C1 segment of cervical spinal cord (tissue), 14 donors: ENCODE measurements at regions not wholly inside any gene's neighbourhood (a gene's known extent, or its start where the extent isn't known, plus 50 kb on each side); places are given as distances from the start of the nearest gene placed in this dataset.
"Not testable (repeated sequence)": the region's sequence is repeated elsewhere in the genome, so short reads cannot be mapped to it uniquely, and the experiment has no call there.

Source experiments
- DNase-seq, 14 donors: peaks; one replicate each; lab custom pipeline; 2025; lab: John Stamatoyannopoulos, UW

GRCh38 chr3:98702166-98702565, 61.0 kb upstream of the ST3GAL6 start:
- DNase-seq = no peak

- no peak for DNase-seq
Measured at GRCh38 chr3:98705212-98705611, 57.9 kb upstream of the ST3GAL6 start.

- DNase-seq = no peak
Measured at GRCh38 chr3:98705694-98706093, 57.4 kb upstream of the ST3GAL6 start.

- DNase-seq = not testable (repeated sequence)
Measured at GRCh38 chr3:98708681-98709080, 54.5 kb upstream of the ST3GAL6 start.

- no peak for DNase-seq
Measured at GRCh38 chr3:98709441-98709840, 53.7 kb upstream of the ST3GAL6 start.

- no peak for DNase-seq
Measured at GRCh38 chr3:98710067-98710659, 53.0 kb upstream of the ST3GAL6 start.

- no peak for DNase-seq
Measured at GRCh38 chr3:98711426-98711825, 51.7 kb upstream of the ST3GAL6 start.

GRCh38 chr3:98712726-98713125, 50.4 kb upstream of the ST3GAL6 start:
- no peak for DNase-seq

- not testable (repeated sequence) for DNase-seq
Measured at GRCh38 chr3:98713332-98713731, 49.8 kb upstream of the ST3GAL6 start.
